Activated T-cell treated with anti-CD3 and anti-CD28 coated beads for 4 hours (primary cell): ENCODE measurements at regions not wholly inside any gene's neighbourhood (a gene's known extent, or its start where the extent isn't known, plus 50 kb on each side); places are given as distances from the start of the nearest gene placed in this dataset.

Experiments used
- DNase-seq: peaks from one replicate; pipeline ENCODE4 v3.0.0-alpha.2; 2020

- no peak for DNase-seq
Measured at GRCh38 chr3:8204853-8205650, 296.6 kb upstream of the LMCD1 start.

DNA sequence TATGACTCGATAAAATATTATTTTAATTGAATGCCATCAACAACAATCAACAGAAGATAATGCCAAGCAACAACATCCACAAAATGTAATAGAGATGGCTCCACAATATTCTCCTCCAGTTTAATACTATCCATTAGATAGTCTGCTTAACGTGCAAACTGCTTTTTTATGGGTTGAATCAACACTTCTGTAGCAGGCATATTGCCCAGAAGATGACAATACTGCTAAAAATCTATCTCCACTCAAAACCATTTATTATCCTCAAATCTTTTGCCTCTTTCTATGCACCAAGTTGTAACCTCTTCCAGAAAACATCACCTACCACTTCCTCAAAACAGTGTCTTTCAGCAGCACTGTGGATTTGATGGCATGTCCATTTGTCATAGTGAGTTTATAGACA is 295.7 kb upstream of the LMCD1 start:
- DNase-seq: no peak

DNA sequence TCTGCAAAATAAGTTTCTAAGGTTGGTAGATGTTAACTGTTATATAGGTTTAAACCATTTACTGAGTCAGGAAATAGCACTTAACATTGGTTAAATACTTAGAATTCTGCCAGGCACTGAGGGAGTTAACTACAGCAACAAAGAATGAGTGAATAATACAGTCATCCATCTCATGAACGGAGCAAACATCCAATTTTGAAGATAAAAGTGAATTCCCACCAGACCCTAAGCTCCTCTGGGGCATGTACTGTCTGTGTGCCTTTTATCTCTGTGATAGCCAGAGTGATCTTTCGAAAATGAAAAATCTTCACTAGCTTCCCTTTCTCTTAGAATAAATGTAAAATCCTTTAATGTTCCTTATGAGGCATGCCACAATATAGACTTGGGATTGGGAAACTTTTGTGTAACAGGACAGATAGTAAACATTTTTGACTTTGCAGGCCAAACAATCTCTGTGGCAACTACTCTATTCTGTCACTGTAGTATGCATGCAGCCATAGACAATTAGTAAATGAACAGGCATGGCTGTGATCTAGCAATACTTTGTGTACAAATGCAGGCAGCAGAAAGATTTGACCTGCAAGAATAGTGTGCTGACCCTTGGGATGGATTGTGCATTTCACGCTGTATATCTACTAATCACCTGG is 294.5 kb upstream of the LMCD1 start:
- DNase-seq: no peak

GRCh38 chr3:8210882-8211341 is 290.7 kb upstream of the LMCD1 start:
- no peak for DNase-seq

GRCh38 chr3:8212794-8213193 is 288.8 kb upstream of the LMCD1 start:
- no peak for DNase-seq

DNA sequence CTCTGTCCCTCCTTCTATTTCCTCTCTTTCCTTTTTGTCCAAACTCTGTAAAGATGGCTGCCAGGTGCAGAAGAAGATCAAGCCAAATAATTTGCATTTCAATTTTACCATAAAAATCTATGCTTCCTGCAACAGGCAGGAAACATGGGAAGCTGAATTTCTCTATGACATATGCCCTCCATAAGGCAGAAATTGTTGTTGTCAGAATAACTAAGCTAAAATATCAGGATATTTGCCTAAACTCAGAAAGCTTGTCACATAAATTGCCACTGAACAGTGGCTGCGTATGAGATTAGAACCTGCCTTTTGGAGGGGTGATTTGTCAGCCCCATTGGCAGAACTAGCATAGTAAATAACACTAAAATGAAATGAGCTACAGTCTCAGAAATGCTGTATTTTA is 288.3 kb upstream of the LMCD1 start:
- DNase-seq: no peak

DNA sequence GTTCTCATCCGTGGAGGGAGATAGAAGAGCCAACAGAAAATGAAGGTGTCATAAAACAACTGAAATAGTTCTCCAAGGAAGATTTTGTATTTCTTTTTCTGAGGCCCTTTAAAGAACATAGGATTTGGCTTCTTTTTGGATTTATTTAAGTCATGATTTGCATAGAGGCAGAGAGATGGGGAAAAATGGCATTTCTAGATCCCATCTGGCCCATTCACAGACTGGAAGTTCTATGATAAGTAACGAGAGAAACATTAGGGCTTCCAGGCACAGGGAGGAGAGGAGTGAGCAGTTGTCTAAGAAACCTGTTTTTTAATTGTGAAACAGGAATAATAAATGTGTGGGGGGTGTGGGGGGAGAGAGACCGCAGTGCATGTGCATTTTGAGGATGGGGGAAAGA is 285.8 kb upstream of the LMCD1 start:
- no peak for DNase-seq

DNA sequence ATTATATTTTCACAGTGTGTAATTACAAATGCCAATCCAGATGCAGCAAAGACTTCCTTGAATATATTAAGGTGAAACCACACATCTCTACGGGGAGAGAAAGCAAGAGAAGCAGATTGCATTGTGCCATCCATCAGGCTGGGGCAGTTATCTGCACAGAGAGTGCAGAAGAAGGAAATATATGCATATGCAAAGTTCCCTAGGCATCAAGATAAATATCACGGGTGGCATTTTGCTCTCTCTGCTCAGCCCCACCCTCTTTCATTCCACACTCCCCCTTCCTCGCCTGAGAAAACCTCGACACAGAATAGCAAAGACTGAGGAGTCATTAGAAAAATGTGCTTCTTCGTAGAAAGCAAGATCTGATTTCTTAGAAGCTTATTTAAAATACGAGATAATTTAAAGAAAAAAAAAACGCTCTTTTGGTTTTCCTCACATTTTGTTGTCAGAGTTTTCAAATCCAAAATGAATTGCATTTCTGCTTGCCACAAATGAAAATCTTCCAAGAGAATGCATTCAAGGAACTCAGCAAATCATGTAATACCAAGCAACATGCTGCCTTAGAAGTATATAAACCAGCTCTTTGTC is 283.2 kb upstream of the LMCD1 start:
- DNase-seq: no peak

DNA sequence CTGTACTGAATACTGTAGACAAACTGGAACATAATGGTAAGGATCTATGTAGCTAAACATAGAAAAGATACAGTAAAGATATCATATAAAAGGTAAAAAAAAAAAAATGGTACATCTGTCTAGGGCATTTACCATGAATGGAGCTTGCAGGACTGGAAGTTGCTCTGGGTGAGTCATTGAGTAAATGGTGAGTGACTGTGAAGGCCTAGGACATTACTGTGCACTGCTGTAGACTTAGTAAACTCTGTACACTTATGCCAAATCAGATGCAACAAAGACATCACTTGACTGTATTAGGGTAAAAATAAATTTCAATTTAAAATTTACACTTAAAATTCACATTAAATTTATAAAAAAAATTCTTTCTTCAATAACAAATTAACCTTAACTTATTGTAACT is 281.3 kb upstream of the LMCD1 start:
- DNase-seq: no peak

DNA sequence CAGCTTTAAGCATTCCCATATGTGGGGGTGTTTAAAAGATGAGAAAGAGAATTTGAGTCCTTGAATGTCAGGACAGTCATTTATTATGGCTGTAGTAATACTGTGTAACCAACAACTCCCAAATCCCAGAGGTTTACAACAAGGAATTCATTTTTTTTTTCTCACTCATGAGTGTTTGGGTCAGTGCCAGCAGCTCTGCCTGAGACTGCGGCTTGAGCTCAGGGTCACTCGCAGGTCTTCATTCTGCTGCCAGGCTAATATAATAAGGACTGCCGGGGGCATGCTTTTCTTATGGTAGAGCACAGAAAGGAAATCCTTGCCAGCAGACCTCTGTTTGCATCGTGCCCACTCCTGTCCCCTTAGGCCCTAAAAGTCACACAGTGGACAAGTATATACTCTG is 277.9 kb upstream of the LMCD1 start:
- DNase-seq: no peak

GRCh38 chr3:8224941-8225340 is 276.7 kb upstream of the LMCD1 start:
- no peak for DNase-seq

- no peak for DNase-seq
Measured at GRCh38 chr3:8233938-8234337, 267.7 kb upstream of the LMCD1 start.

- no peak for DNase-seq
Measured at GRCh38 chr3:8236264-8236663, 265.4 kb upstream of the LMCD1 start.

DNA sequence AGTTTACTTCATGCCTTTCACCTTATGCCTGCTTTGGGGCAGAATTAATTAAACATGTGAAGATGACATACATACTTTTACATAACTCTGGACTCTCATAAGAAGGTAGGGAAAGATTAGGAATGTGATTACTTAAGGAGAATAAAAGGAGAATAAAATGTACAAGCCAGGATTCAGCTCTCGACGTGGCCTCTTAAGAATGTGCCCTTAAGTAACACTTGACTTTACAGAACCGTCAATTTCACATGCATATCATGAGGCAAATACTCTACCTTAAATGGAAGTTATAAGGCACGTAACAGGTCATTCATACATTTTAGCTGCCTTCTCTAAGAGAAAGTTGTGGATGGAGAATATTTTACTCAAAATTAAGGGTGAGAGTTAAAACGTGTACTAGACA is 263.7 kb upstream of the LMCD1 start:
- no peak for DNase-seq

DNA sequence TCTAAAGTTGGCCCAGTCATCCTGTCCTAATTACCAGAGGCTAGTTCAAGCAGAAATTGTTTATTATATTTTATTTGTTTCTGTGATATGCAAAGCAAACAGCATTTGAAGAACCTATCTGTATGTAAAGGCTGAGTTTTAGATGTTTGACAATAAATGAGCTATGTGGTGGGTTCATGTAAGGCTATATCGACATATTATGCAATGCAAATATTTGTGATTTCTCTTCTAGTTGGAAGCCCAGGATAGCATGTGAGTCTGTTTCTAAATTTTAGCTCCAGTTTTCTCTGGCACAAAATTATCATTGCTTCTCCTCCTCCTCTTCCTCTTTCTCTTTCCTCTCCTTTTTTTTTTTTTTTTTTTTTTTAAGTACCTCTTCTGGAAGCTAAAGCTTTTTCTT is 263.2 kb upstream of the LMCD1 start:
- DNase-seq: no peak

DNA sequence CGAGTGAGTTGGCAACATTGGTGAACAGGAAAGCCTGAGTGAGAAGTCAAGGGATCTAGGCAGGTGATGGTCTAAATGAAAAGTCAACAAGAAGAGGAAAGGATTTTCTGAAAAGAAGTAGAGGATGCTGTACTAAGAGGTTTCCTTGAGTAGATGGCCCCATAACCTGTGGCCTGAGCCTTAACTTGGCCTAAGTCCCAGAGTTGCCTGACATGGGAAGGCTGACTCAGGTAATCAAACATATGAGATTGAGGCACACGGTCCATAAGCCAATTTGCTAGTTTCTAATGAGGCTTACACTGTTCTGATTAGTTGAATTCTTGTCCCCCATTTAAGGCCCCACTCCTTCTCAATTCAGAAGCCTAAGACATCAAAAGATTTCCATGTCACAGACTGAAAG is 262.5 kb upstream of the LMCD1 start:
- no peak for DNase-seq

GRCh38 chr3:8239718-8240695 is 261.6 kb upstream of the LMCD1 start:
- peak; percentile 2 for DNase-seq

- DNase-seq: no peak
Measured at GRCh38 chr3:8246070-8246469, 255.6 kb upstream of the LMCD1 start.

DNA sequence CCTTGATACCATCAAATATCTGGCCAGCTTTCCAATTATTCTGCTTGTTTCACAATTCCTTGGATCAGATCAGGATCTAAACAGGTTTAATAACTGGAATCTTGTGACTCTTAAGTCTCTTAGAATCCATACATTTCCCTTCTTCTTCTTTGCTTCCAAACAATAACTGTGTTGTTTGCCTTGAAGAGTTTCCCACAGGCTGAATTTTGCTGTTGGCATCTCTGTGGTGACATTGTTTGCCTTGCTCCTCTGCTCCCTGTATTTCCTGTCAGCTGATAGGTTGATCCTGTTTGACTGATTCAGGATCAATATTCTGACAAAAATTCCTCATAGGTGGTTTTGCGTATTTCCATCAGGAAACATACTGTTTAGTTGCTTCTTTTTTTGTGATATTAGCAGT is 248.4 kb upstream of the LMCD1 start:
- no peak for DNase-seq

DNA sequence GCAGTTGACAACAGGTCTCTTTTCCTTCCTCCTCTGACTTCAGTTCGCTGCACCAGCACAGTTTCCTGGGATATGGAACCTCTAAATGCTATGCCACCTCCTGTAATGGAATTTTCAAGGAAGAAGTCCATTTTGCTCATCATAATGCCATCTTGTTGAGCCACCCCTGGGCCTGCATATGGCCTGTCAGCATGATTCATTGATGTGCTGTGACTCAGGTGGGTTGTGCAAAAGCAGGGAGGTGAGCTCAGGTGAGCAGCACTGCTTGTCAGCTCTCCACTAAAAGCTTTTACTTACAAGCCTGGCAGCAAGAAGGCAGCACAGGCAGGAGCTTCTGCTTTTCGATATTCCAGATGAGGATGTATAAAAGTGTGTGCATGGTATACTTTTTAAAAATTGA is 247.1 kb upstream of the LMCD1 start:
- no peak for DNase-seq

GRCh38 chr3:8255725-8256124 is 245.9 kb upstream of the LMCD1 start:
- DNase-seq: no peak

- DNase-seq: no peak
Measured at GRCh38 chr3:8256441-8257071, 245.1 kb upstream of the LMCD1 start.

DNA sequence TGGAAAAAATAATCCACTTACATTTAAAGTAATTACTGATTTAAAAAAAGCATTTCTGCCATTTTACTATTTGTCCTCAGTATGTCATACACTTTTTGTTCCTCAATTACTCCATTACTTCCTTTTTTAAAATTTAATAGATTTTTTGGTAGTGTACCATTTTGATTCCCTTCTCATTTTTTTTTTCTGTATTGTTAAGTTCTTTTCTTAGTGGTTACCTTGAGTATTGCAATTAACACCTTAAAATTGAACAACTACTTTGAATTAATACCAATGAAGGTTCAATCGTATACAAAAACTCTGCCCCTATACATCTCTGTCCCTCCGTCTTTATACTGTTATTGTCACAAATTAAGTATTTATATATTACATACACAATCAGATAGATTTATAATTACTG is 240.6 kb upstream of the LMCD1 start:
- DNase-seq: no peak
